Activated T-cell treated with anti-CD3 and anti-CD28 coated beads for 24 hours (primary cell): ENCODE measurements at regions not wholly inside any gene's neighbourhood (a gene's known extent, or its start where the extent isn't known, plus 50 kb on each side); places are given as distances from the start of the nearest gene placed in this dataset.

ENCODE experiments used
- DNase-seq: peaks from one replicate; pipeline ENCODE4 v3.0.0-alpha.2; 2020; ENCODE audit warnings: low read depth

DNA sequence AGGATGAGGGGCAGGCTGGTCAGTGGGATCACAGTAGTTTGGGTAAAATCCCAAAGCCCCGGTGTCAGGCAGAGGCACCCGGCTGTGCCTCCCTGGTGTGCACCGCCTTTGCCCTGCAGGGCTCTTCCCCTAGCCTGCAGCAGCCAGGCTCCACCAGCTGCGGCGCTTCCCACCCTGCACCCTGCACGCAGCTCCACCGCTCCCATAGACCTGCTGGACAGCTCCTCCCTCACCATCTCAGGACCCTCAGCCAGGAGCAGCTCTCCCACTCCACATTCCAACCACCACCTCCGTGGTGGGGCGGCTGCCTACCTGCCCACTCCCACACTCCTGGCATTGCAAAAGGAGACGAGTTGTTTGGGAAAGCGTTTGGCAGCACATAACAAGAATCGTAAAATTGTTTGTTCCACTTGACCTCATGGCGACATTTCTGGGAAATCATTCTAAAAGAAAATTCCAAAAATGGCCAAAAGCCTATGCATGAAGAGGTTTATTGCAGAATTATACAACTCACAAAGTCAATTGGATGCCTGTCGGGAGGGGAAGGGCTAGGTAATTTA is 287.4 kb upstream of the HDAC4 start:
- DNase-seq: no peak

DNA sequence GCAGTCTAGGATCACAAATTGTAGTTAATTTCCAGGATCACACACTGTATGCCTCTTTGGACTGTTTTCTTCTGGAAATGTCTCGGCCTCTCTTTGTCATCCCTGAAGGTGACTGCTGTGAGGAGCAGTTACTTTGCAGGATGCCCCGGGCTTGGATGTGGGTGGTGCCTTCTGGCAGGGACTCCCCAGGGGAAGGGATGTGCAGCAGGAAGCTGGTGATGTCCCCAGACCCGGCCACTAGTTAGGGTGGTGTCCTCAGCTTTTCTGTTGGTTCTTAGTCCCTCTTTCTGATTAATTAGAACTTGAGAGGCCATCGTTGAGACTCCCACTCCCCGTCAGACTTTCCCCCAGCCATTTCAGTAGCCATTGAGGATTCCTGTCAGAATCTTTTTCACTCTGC is 286.6 kb upstream of the HDAC4 start:
- no peak for DNase-seq

- DNase-seq: no peak
Observed at GRCh38 chr2:239685965-239686364, 285.1 kb upstream of the HDAC4 start.

- DNase-seq: no peak
Observed at GRCh38 chr2:239685556-239685955, 284.7 kb upstream of the HDAC4 start.

DNA sequence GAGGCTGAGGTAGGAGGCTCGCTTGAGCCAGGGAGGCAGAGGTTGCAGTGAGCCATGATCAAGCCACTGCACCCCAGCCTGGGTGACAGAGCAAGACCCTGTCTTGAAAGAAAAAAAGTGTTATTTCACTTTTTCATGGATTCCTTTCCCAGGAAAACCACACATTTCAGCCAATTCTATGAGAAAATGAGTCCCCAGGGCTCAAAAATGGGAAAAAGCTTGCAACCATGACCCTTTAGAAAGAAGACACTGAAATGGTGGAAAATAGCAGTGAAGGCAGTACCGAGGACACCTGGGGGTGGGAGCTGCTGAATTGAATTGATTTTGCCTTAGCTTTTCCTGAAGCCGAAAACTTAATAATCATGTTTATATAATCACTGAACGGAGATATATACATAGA is 284.2 kb upstream of the HDAC4 start:
- DNase-seq: no peak

GRCh38 chr2:239684271-239684810 is 283.5 kb upstream of the HDAC4 start:
- no peak for DNase-seq

DNA sequence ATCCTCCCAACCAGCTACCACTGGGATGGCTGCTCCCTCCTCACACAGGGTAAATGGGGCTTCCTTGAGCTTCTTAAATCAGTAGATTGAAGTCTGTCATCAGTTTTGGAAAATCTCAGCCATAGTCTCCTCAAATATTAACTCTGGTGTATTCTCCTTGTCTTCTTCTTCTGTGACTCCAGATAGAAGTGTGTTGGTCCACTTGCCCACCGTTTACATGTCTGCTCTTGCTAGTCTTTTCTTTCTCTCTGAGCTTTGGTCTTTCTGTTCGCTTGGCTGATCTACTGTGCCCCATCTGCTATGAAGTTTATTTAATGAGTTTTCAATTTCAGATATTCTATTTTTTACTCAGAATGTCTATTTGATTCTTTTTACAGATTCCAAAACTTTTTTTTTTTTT is 281.7 kb upstream of the HDAC4 start:
- no peak for DNase-seq

DNA sequence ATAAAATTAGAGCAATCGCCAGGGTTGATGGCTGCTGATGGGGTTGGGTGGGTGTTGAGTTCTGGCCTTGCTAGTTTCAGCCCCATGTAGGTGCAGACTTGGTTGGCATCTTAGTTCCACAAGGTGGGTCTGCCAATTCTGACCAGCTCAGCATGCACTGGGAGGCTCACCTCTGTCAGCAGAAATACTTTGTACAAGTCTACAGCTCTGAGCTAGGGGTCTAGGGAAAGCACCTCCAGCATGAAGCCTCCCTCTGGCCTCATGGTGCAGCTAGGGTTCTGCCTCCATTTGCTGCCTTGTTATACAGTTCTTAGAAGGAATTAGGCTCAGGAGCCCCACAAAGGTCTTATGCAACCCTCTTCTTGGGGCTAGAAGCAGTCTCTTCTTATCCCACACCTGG is 278.9 kb upstream of the HDAC4 start:
- DNase-seq: no peak

DNA sequence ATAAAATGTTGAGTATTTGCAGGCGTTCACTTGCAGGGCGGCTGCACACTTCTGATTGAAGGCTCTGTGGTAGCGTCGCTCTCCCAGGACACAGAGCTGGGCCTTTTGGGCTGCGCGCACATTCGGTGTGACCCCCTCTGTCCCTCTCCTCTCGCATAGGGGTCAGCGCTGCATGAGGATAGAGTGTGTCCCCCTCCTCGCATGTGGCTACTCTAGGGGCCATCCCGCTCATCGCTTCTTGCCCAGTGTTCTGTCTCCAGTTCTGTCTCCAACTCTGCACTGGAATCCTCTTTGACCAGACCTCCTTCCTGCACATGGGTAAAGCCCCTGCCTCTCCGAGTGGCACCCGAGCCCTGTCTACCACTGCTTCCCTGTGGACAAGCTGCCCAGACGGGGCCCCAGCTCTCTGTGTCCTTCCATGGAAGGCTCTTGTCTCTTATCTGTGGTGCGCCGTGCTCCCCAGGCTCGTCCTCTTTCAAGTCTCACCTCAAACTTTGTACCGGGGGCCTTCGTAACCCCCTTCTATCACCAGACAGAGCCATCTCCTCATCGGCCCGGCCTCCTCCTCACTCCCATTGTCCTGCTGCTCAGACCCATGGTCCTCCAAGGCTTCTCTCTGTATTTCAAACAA is 278.0 kb upstream of the HDAC4 start:
- no peak for DNase-seq

DNA sequence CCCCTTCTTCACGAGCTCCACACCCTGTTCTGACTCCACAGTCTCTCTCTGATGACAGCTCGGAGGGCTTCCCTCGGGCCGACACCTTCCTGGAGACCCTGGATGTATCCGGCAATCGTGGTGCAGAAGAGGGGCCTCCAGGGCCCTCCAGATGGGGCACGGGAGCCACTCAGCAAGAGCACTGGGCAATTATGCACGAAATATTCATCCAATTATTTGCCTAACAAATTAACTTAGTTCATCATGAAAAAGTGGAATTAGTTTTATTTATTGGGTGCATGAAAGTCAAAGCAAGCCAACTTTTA is 277.3 kb upstream of the HDAC4 start:
- no peak for DNase-seq

DNA sequence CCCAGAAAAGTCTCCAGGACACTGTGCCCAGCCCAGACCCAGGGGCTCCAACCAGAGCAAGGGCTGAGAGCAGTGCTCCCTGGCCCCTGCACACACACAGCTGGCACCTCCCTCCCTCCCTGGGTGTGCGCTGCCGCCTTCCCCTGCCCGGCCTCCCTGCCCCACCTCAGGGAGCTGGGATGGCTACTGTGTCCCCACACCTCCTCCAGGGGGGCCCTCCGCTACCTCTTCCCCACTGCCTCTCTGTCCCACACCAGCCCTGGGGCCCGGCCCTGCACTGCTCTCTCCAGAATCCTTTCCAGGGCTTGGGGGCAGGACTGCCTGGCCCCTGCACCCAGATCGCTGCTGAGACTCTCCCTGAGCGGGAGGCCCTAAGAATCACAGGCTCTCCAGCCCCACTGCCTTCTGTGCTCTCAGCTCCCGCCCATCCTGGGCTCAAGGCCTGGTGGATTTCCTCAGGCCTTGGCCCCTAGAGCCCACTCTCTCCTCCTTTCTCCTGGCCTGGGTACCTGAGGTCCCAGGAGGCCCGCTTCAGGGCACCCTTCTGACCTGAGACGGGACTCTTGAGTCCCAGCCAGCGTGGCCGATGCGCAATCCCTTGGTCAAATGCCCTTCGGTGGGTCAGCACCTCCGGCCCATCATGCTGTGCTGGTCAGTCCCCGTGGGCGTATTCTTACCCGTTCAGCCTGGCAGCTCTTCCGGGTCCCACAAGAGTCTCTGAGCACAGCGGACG is 276.8 kb upstream of the HDAC4 start:
- no peak for DNase-seq

- DNase-seq: no peak
Observed at GRCh38 chr2:239676716-239677452, 276.1 kb upstream of the HDAC4 start.

- DNase-seq: no peak
Observed at GRCh38 chr2:239675826-239676715, 275.3 kb upstream of the HDAC4 start.

DNA sequence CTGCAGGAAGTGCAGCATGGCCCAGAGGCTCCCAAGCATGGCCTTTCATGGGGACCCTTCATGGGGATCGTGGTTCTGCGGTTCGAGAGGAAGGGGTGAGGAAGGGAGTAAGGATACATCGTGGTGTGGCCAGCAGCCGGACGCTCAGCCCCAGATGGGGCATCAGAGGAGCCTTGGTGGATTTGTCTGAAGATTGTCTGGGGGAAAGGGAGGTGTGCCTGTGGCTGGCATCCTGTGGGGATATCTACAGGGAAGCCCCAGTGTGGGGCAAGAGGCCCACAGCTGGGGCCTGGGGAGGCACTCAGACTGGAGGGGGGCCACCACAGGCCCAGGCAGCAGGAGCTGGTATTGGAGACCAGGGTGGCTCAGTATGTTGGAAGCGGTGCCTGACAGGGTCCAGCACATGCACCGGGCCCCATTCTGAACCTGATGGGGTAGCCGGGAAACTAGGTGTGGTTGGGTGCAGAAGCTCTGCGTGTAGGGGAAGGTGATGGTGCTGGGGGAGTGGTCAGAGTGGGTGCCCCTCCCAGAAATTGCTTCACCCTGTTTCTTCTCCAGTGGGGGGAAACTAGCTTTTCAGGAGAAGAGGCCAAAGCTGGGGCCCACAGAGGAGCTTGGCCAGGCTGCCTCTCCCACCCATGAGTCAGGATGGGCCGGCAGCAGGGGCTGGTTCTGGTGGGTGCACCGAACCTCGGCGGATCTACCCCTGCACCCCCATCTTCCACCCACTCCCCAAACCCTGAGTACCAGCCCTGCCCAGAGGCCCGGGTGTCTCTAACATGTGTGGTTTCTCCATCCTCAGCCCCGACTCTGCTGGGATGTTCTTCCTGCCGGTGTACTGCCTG is 274.4 kb upstream of the HDAC4 start:
- DNase-seq: no peak

GRCh38 chr2:239674101-239674980 is 273.5 kb upstream of the HDAC4 start:
- DNase-seq: no peak

DNA sequence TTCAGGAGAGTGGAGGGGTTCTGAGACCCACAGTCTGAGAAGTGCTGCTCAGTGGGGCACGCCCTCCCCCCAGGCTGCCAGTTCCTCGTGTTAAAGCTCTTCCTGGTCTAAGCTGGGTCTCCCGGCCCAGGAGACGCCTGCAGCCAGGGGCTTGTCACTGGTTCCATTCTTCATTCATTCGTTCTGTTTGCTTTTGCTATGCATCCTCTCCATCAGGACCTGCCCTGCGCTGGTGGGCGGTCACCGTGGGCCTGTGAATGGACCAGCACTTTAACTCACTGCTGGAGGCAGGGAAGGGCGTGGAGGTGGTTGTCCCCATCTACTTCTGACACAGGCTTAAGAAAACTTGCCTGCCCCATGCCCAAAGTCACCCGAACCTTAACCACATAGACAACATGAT is 272.8 kb upstream of the HDAC4 start:
- DNase-seq: no peak

GRCh38 chr2:239671916-239672849 is 271.4 kb upstream of the HDAC4 start:
- no peak for DNase-seq

- no peak for DNase-seq
Observed at GRCh38 chr2:239671471-239671870, 270.7 kb upstream of the HDAC4 start.
